AG20443 (cell line): ENCODE measurements at regions not wholly inside any gene's neighbourhood (a gene's known extent, or its start where the extent isn't known, plus 50 kb on each side); places are given as distances from the start of the nearest gene placed in this dataset.

Experiments
- DNase-seq: peaks from one replicate; pipeline ENCODE4 v3.0.0; 2012; ENCODE audit warnings: low spot score, mixed read lengths

DNA sequence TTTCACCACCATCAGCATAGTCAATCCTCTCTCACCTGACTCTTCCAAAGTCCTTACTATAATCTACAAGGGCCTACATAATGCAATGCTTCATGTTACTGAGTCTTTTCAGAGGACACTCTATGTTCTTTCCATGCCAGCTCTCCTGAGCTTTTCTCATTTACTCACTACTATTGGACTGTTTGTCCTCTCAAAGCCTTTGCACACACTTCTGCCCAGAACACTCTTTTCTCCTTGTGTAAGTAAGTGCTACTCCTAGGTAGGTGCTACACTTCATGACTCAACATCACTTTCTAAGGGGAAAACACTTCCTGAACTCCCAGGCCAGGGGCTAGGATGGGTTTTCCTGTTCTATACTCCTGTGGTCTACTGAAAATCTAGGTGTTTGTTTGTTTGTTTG is 82.5 kb upstream of the GULP1 start:
- no peak for DNase-seq

DNA sequence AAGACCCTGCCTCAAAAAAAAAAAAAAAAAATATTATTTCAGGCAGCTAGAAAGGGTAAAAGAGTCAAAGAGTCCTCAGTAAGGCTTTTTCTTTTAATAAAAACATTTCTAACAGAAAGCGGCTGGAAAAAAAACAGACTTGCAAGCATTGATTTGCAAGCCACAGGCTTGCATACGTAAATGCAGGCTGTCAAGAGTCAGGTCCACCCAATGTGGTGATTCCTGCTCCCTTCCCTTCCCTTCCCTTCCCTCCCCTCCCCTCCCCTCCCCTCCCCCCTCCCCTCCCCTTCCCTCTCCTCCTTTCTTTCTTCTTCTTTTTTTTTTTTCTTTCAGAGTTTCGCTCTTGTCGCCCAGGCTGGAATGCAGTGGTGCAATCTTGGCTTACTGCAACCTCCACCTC is 74.4 kb upstream of the GULP1 start:
- no peak for DNase-seq

DNA sequence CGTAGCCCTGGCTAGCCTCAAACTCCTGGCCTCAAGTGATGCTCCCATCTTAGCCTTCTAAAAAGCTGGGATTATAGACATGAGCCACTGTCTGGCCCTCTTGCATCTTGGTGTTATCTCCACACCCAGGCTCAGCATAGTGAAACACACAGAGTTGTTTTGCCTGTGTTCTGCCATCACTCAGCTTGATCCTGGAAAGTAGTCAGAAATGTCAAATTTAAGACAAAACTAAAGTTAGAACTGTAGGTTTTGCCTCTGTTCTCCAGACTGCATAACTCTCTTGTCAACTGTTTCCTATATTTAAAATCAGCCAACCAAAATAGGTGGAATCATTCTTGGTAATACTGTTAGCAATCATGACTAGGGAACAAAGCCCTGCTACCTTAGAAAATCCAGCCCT is 72.1 kb upstream of the GULP1 start:
- no peak for DNase-seq

GRCh38 chr2:188220535-188220934 is 71.1 kb upstream of the GULP1 start:
- DNase-seq: no peak

- no peak for DNase-seq
These were observed 64.0 kb upstream of the GULP1 start for GRCh38 chr2:188227713-188228112.

DNA sequence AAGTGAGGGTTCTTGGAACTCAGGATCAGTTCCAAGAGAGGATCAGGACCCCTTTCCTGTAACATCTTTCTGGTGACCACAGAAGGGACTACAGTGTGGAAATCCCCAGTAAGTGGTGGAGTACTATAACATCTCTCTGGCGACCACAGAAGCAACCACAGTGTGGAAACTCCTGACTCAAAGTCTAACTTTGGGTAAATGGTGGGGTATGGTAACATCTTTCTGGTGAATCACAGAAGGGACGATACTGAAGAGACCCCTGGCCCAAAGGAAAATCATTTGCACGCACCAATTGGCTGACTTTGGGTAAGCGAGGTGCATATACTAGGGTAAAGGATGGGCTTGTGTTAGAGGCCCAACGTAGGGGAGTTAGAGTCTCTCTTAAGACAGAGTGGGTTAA is 56.3 kb upstream of the GULP1 start:
- DNase-seq: no peak

DNA sequence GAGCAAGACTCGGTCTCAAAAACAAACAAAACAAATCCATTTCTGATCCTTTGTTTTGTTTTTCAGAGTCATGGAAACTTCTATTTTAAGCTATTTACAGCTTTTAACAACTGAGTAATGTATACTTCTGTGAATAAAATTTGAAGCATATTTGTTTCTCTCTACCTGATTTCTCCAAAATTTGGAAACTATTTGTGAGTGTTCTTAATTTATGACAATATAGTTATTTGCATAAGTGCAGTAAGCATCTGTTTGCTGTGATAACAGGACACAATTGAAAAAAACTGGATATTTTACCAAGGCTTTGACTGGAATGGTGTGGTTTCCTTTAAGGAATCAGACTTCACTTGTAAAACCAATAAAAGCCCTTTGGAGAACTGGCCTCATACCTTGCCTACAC is 53.3 kb upstream of the GULP1 start:
- DNase-seq: no peak
